IPS-11a (cell line): ENCODE measurements at regions not wholly inside any gene's neighbourhood (a gene's known extent, or its start where the extent isn't known, plus 50 kb on each side); places are given as distances from the start of the nearest gene placed in this dataset.

Experiments
- H3K4me3 ChIP-seq: one replicate; pipeline ENCODE4 v1.5.1; 2013; ENCODE audit warnings: low read depth, low read length, control low read depth

DNA sequence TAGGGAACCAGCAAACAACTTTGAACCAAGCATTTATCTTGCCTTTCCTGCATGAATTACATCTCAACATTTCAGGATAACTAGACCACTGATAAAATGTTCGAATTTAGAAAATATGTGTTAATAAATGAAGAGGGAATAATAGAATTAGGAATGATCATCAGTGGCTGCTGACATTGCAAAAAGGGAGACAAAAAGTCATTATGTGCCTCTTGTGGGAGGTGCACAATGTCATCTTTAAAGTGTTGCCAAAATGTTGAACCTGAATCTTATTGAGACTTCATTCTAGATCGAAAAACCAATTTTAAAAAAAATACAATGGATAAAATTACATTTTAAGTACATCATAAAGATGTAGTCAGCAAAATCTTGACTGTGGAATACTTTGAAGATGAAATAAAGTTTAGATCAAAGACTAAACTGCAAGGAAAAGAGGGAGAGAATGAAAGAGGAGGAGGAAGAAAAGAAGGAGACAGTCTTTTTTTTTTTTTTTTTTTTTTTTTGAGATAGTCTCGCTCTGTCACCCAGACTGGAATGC, 299.3 kb downstream of the FBXW7 start:
- no peak overlapping the region for H3K4me3 ChIP-seq

DNA sequence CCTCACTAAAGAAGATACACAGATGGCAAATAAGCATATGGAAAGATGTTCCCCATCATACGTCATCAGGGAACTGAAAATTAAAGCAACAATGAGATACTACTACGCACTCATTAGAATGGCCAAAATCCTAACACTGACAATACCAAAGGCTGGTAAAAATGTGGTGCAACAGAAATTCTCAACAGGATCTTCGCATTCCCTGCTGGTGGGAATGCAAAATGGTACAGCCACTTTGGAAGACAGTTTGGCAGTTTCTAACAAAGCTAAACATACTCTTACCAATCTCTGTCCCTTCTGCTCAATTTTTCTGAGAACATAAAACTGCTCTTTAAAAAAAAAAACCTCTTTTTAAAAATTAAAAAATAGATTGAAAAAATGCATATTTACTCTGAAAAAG, 300.2 kb downstream of the FBXW7 start:
- no peak overlapping the region for H3K4me3 ChIP-seq

GRCh38 chr4:152234571-152234970, 301.3 kb downstream of the FBXW7 start:
- H3K4me3 ChIP-seq = no peak overlapping the region

DNA sequence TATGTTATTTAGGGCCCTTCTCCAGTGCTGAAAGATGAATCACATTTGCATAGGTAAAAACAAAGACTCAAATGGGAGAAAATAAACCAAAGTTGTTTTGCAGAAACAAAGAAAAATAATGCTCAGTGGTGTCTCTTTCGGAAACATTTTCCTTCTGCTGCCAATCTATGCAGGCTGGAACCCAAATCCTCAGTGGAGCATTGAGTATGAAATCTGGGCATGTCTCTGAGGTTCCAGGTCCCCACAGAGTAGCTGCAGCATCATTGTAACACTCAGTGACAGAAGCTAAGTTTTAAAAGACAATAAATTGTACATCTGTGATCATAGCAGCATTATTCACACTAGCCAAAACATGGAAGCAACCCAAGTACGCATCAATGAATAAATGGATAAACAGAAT, 303.6 kb downstream of the FBXW7 start:
- no peak overlapping the region for H3K4me3 ChIP-seq

GRCh38 chr4:152229782-152230289, 306.1 kb downstream of the FBXW7 start:
- no peak overlapping the region for H3K4me3 ChIP-seq

- no peak overlapping the region for H3K4me3 ChIP-seq
These were observed 310.2 kb downstream of the FBXW7 start for GRCh38 chr4:152225680-152226079.

DNA sequence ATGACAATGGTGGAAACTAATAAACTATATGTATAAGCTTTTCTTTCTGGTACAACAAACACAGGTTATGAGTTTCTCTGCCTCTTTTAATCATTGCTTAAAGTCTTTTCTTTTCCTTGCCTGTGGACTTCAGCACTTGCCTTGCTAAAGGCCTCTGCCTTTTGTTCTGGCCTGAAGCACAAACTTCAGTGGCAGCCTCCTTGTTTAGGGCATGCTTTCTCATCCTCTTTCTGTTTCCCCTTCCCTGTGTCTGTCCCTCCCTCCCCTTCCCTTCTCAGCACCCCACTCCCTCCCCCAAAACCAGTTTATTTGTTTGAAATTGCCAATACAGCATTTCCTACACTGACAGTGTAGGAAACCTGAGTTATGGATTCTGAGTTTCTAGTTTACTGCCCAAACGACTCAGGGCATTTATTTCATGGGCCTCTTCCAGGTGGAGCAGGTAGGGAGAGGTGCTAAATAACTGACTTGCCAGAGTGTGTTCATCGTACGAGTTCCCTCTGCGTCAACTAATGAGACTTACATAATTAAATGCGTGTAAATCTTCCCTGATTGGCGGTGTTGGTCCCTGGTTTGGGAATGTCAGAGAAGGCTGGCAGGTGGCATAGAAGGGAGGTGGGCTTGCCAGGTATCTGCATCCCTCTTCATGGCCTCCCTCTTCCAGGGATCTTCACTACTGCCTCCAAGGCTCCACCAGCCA, 311.0 kb downstream of the FBXW7 start:
- no peak overlapping the region for H3K4me3 ChIP-seq

DNA sequence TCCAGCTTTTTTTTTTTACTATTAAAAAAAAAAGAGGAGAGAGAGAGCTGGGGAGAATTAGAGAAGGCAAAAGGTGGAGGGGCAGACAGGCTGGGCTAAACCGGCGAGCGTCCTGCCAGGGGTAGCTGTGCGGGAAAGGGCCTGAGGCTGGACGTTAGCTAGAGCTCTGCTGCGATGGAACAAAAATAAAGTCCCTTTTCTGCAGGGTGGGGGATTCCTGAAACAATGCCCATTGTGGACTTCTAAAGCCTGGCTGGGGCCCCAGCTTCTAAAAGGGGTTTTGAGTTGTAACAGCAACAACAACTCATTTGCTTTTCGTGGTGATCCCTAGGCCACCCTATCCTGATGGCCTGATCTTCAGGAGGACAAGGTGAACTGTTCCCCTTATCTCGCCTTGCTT, 311.7 kb downstream of the FBXW7 start:
- H3K4me3 ChIP-seq = no peak overlapping the region

DNA sequence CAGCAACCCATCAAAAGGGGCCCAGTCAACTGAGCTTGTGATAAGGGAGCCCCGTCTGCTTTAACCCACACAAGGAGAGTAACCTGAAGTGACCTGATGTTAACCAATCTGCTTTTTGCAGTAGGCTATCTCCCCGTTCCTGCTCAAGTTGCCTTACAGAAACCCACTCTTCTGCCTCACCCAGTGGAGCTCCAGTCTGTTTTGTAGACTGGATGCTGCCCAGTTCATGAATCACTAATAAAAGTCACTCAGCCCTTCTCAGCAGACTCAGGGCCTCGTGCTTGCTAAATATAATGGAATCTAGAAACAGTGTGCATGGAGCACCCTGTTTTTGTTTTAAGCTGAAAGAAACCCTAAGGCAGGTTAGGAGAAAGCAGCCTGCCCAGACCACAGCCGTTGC, 312.3 kb downstream of the FBXW7 start:
- no peak overlapping the region for H3K4me3 ChIP-seq

GRCh38 chr4:152221816-152222516, 313.9 kb downstream of the FBXW7 start:
- H3K4me3 ChIP-seq = no peak overlapping the region

DNA sequence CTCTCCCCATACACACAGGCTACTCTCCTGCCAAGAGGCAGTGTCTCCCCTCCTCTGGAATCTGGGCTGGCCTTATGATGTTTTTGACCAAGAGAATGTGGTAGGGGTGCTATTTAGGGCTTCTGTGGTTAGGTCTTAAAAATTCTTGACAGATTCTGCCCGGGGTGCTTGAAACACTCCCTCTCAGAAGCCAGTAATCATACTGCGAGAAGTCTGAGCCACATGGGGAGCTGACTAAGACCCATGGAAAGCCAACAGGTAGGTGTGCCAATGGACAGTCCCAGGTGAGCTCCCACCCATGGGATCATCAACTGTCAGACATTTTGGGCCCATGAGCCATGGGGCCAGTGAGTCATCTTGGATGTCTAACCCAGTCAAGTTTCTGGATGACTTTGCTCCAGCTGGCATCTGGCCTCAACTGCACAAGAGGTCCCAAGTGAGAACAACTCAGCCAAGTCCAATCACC, 315.7 kb downstream of the FBXW7 start:
- H3K4me3 ChIP-seq = no peak overlapping the region

- H3K4me3 ChIP-seq = no peak overlapping the region
These were observed 317.3 kb downstream of the FBXW7 start for GRCh38 chr4:152218576-152218975.

DNA sequence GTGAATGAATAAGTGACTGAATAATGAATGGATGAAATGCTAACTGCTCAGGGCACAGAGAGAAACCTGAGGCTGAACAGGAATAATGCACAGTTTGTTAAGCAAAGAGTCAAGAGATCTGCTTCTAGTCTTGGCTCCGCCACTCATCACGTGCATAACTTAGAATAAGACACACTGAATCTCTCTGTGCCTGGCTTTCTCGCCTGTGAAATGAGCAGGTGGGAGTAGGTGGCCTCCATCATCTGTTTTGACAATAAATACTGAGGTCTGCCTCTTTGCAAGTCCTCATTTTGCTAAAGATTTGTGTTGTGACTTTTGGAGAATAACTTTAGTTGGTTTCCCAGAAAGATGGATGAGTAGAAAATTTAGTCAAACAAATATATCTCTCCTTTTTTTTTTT, 318.0 kb downstream of the FBXW7 start:
- no peak overlapping the region for H3K4me3 ChIP-seq

- no peak overlapping the region for H3K4me3 ChIP-seq
These were observed 323.8 kb downstream of the FBXW7 start for GRCh38 chr4:152211936-152212653.

- H3K4me3 ChIP-seq = no peak overlapping the region
These were observed 326.0 kb downstream of the FBXW7 start for GRCh38 chr4:152209772-152210493.

GRCh38 chr4:152207378-152207720, 328.5 kb downstream of the FBXW7 start:
- no peak overlapping the region for H3K4me3 ChIP-seq

- no peak overlapping the region for H3K4me3 ChIP-seq
These were observed 329.1 kb downstream of the FBXW7 start for GRCh38 chr4:152206646-152207377.

GRCh38 chr4:152206185-152206584, 329.7 kb downstream of the FBXW7 start:
- no peak overlapping the region for H3K4me3 ChIP-seq

- H3K4me3 ChIP-seq = no peak overlapping the region
These were observed 333.5 kb downstream of the FBXW7 start for GRCh38 chr4:152202415-152202814.
